ENCODE measurements at regions not wholly inside any gene's neighbourhood (a gene's known extent, or its start where the extent isn't known, plus 50 kb on each side); places are given as distances from the start of the nearest gene placed in this dataset.
"Not testable (repeated sequence)": the region's sequence is repeated elsewhere in the genome, so short reads cannot be mapped to it uniquely, and the experiment has no call there.

DNA sequence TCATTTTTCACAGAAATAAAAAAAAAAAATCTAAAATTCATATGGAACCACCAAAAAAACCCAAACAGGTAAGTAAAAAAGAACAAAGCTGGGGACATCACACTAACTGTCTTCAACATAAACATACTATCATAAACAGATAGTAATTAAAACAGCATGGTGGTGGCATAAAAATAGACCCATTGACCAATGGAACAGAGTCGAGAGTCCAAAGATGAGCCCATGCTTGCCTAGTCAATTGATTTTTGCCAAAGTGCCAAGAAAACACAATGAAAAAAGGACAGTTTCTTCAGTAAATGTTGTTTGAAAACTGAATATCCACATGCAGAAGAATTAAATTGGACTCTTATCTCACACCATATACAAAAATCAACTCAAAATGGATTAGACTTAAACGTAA lies 513.2 kb upstream of the PHF14 start:
- DNase-seq (ENCODE audit: low read depth in 2 of 2), result no peak

DNA sequence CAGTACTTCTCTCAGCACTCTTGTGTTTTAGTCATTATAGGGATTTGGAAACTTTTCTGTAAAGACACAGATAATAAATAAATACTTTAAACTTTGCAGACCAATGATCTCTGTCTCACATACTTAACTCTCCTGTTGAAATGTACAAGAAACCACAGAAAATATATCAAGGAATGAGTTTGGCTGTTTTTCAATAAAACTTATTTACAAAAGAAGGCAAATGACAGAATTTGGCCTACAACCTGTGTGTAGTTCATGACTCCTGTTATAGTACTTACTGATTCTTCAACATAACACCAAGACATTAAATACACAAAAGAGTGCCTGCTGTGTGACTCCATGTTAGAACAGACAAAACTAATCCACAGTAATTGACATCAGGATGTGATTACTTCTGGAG lies 510.0 kb upstream of the PHF14 start:
- DNase-seq (ENCODE audit: low read depth in 2 of 2), result no peak

DNA sequence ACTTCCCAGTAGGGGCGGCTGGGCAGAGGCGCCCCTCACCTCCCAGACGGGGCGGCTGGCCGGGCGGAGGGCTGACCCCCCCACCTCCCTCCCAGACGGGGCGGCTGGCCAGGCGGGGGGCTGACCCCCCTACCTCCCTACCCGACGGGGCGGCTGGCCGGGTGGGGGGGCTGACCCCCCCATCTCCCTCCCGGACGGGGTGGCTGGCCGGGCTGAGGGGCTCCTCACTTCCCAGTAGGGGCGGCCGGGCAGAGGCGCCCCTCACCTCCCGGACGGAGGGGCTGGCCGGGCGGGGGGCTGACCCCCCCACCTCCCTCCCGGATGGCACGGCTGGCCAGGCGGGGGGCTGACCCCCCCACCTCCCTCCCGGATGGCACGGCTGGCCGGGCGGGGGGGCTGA lies 508.1 kb upstream of the PHF14 start:
- not testable (repeated sequence) for DNase-seq (ENCODE audit: low read depth in 2 of 2)

GRCh38 chr7:10468908-10469307 lies 504.8 kb upstream of the PHF14 start:
- DNase-seq (ENCODE audit: low read depth in 2 of 2), result no peak

- no peak for DNase-seq (ENCODE audit: low read depth in 2 of 2)
Observed at GRCh38 chr7:10469476-10469875, 504.2 kb upstream of the PHF14 start.

DNA sequence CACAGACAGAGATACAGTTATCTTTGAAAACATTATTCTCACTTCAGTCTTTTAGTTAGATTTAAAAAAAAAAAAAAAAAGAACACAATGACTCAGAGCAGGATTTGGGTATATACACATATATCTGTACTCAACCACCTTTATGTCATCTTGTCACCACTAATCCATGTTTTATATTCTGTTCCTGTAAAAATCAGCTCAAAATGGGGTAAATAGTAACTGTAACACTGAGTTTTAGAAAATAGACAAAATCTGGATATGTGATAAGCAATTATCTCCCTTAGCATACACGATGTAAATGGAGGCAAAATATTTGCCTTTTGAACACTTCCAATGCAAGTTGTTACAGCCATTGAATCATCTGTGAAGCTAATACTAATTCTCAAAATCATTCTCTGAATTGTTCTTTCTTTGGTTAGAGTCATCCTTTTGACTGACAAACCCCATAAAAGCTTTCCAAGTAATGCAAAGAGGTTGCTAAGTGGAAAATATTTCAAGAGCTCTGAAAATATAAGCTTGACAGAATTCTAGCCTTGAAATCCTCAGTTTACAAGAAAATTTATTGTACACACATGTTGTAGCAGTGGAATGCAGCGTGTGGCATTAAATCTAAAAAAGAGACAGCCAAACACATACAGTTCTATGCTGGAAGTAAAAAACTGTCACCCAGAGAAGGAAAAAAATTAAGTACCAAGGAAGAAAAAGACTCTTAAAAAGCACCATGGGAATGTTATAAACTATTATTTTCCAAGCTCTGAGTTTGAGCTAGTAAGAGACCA lies 502.2 kb upstream of the PHF14 start:
- no peak for DNase-seq (ENCODE audit: low read depth in 2 of 2)

- no peak for DNase-seq (ENCODE audit: low read depth in 2 of 2)
Observed at GRCh38 chr7:10472115-10472514, 501.6 kb upstream of the PHF14 start.

GRCh38 chr7:10473569-10473968 lies 500.1 kb upstream of the PHF14 start:
- DNase-seq (ENCODE audit: low read depth in 2 of 2), result no peak

DNA sequence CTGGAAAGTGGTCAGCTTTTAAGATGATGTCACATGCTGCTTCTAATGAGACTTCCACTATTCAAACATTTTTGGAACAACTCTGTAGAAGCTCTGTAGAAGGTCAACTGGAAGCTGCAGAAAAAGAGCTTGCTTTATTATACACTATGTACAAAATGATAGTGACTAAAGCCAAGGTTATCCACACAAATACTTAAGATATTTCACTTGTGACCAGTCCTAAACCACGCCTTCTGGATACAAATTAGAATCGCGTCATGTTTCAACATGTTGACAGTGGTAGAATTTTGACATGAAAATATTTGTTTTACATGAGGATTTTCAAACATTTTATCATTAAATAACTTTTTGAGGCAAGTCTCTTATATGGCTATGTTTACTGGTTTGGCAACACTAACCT lies 499.6 kb upstream of the PHF14 start:
- no peak for DNase-seq (ENCODE audit: low read depth in 2 of 2)

GRCh38 chr7:10475940-10476641 lies 497.6 kb upstream of the PHF14 start:
- no peak for DNase-seq (ENCODE audit: low read depth in 2 of 2)

- no peak for DNase-seq (ENCODE audit: low read depth in 2 of 2)
Observed at GRCh38 chr7:10476642-10477041, 497.0 kb upstream of the PHF14 start.

- DNase-seq (ENCODE audit: low read depth in 2 of 2), result no peak
Observed at GRCh38 chr7:10483671-10484070, 490.0 kb upstream of the PHF14 start.

- no peak for DNase-seq (ENCODE audit: low read depth in 2 of 2)
Observed at GRCh38 chr7:10484767-10485166, 488.9 kb upstream of the PHF14 start.

GRCh38 chr7:10501206-10501884 lies 472.3 kb upstream of the PHF14 start:
- DNase-seq (ENCODE audit: low read depth in 2 of 2), result not testable (repeated sequence)

DNA sequence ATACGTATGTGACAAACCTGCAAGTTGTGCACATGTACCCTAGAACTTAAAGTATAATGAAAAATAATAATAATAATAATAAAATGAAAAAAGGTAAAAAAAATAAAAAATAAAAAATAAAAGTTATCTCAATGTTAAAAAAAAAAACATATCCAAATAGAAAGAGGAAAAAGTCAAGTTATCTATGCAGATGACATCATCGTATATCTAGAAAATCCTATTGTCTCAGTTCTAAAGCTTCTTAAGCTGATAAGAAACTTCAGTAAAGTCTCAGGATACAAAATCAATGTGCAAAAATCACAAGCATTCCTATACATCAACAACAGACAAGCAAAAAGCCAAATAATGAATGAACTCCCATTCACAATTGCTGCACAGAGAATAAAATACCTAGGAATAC lies 466.6 kb upstream of the PHF14 start:
- DNase-seq (ENCODE audit: low read depth in 2 of 2), result no peak

- no peak for DNase-seq (ENCODE audit: low read depth in 2 of 2)
Observed at GRCh38 chr7:10521306-10521705, 452.4 kb upstream of the PHF14 start.

DNA sequence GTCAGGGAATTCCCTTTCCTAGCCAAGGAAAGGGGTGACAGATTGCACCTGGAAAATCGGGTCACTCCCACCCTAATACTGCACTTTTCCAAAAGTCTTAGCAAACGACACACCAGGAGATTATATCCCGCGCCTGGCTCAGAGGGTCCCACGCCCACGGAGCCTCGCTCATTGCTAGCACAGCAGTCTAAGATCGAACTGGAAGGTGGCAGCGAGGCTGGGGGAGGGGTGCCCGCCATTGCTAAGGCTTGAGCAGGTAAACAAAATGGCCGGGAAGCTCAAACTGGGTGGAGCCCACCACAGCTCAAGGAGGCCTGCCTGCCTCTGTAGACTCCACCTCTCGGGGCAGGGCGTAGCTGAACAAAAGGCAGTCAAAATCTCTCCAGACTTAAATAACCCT lies 440.2 kb upstream of the PHF14 start:
- DNase-seq (ENCODE audit: low read depth in 2 of 2), result not testable (repeated sequence)

- no peak for DNase-seq (ENCODE audit: low read depth in 2 of 2)
Observed at GRCh38 chr7:10536561-10536960, 437.1 kb upstream of the PHF14 start.

DNA sequence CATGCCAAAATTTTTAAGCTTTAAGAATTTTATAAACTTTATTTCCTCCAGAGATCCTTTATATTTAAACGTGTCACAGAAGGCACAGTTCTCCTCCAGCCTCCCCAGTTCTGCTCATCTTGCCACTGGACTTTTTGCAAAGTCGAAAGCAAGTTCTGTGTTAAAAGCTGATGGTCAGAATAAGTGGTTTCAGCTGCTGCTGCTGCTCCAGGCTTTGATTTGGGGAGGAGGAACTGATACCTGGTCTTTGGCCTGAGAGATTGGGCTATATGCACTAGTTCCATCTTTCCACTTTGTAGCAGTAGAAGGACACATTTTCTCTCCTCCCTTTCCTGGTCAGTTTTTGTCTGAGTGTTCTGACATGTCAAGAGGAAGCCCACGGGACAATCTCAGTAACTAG lies 435.9 kb upstream of the PHF14 start:
- DNase-seq (ENCODE audit: low read depth in 2 of 2), result no peak

- no peak for DNase-seq (ENCODE audit: low read depth in 2 of 2)
Observed at GRCh38 chr7:10557375-10557774, 416.3 kb upstream of the PHF14 start.

- DNase-seq (ENCODE audit: low read depth in 2 of 2), result no peak
Observed at GRCh38 chr7:10560497-10560896, 413.2 kb upstream of the PHF14 start.

- no peak for DNase-seq (ENCODE audit: low read depth in 2 of 2)
Observed at GRCh38 chr7:10568891-10569290, 404.8 kb upstream of the PHF14 start.

DNA sequence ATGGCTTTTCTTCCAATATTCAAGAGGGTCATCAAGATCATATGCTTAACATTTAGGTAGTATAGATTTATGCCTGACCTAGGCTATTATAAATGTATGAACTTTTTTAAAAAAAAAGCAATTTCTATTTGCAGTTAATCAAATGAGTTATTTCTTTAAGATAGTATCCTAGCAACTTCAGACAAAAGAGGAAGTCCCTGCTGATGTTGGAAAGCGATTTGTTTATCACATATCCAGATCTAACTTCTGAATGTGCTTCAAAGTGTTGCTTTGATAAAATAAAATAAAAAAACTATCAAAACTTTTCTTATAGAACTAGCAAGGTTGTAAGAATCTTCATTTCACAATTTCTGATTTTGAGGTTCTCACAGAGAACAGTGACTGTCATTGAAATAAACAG lies 401.9 kb upstream of the PHF14 start:
- DNase-seq (ENCODE audit: low read depth in 2 of 2), result no peak
